VCaP (cell line): ENCODE measurements at regions not wholly inside any gene's neighbourhood (a gene's known extent, or its start where the extent isn't known, plus 50 kb on each side); places are given as distances from the start of the nearest gene placed in this dataset.
"Not testable (repeated sequence)": the region's sequence is repeated elsewhere in the genome, so short reads cannot be mapped to it uniquely, and the experiment has no call there.

Source experiments
- H3K27ac ChIP-seq: fragments of 450-650 bp; 2 replicates; pipeline ENCODE4 v1.5.1; 2017
- TF ChIP-seq, protein P1 (sequence below): fragments of 450-650 bp; conservative IDR thresholded peaks from 2 replicates; pipeline ENCODE4 v1.5.1; 2017; ENCODE audit warnings: mild to moderate bottlenecking, moderate library complexity

DNA sequence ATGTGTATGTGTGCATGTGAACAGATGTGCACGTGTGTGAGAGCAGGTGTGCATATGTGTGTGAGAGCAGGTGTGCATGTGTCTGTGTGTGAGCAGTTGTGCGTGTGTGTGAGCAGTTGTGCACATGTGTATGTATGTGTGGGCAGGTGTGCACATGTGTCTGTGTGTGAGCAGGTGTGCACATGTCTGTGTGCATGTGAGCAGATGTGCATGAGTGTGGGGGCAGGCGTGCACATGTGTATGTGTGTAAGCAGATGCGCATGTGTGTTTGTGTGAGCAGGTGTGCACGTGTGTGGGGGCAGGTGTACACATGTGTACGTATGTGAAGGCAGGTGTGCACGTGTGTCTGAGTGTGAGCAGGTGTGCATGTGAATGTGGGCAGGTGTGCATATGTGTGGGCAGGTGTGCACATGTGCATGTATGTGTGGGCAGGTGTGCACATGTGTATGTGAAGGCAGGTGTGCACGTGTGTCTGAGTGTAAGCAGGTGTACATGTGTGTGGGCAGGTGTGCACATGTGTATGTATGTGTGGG is 66.5 kb upstream of the LRPAP1 start:
- TF ChIP-seq, protein P1, sequence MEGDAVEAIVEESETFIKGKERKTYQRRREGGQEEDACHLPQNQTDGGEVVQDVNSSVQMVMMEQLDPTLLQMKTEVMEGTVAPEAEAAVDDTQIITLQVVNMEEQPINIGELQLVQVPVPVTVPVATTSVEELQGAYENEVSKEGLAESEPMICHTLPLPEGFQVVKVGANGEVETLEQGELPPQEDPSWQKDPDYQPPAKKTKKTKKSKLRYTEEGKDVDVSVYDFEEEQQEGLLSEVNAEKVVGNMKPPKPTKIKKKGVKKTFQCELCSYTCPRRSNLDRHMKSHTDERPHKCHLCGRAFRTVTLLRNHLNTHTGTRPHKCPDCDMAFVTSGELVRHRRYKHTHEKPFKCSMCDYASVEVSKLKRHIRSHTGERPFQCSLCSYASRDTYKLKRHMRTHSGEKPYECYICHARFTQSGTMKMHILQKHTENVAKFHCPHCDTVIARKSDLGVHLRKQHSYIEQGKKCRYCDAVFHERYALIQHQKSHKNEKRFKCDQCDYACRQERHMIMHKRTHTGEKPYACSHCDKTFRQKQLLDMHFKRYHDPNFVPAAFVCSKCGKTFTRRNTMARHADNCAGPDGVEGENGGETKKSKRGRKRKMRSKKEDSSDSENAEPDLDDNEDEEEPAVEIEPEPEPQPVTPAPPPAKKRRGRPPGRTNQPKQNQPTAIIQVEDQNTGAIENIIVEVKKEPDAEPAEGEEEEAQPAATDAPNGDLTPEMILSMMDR = no peak
- H3K27ac ChIP-seq = no peak overlapping the region

DNA sequence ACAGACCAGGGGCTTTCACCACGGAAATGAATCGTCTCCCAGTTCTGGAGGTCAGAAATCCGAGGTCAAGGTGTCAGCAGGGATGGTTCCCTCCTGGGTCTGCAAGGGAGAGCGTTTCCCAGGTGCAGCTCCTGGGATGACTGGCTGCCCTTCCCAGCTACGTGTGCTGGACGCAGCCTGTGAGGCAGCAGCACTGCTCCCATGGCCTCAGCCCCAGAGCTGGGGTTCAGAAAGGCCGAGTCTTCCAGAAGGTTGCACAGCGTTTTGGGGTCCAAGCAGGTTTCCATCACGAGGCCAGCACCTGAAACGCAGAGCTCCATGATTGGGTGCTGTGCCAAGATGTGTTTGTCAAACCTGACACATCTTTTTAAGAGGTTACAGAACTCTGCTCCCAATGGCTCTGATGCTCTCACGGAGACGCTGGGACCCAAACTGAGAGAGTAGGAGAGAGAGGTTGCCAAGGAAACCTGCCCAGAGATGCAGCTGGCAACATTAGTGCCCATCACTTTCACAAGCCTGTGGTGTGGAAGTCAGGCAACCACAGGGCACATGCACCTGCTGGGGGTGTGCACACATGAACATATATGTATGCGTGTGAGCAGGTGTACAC is 65.8 kb upstream of the LRPAP1 start:
- H3K27ac ChIP-seq = not testable (repeated sequence)

DNA sequence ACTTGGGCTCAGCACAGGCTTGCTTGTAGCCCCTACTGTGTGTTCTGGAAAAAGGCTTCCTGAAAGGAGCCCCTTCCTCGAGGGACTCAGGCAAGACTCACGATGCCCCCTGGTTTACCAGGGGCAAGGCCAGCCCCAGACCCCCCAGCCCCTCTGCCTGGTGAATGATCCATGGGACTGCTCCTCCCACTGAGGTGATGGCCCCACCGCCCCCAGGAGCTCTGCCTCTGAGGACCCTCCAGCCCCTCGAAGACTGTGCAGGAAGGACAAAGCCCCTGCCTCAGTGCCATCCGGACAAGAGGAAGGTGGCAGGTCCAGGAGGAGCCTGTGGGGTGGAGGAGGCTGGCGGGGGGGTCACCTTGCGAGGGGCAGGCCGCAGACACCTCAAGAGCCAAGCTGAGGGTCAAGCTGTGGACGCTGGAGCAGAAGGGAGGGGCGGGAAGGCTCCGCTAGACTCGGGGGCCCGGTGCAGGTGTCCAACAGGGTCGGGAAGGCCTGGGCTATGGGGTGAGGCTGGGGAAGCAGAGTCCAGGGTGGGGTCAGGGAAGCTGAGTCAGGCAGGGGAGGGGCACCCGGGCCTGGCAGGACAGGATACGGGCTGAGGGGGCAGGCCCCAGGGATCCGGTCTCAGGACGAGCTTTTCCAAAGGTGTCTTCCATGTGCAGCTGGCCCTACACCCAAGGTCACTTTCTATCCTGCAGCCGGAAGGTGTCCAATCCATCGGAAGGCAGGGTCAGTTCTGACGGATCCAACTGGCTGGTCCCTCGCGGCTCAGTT is 64.9 kb upstream of the LRPAP1 start:
- not testable (repeated sequence) for H3K27ac ChIP-seq

DNA sequence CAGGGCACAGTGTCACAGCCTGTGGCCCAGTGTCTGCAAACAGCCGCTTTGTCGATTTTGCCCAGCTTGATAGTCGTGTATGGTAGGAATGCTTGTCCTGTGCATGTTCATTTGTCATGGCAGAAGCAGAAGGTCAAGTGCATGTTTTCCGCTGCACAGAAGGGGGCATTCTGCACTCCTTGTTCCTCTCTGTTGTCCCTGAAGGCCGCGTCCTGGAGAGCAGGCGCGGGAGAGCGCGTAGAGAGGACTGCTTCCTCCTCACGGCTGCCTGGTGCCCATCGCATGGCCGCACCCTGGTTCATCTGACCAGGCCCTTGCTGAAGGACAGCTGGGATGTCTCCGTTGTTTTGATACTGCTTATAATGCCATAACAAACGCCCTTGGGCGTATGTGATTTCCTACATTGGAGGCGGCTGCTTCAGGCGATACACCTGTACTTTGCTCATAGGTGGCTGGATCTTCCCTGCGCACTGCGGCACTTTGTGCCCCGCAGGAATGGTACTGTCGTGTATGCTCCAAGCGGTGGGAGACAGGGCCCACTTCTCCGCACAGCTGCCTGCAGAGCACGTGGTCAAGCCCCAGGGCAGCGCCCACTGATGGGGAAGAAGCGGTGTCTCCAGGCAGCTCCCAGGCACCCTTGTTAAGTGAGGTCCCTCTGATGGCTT is 63.5 kb upstream of the LRPAP1 start:
- not testable (repeated sequence) for H3K27ac ChIP-seq

GRCh38 chr4:3594751-3595150 is 62.5 kb upstream of the LRPAP1 start:
- not testable (repeated sequence) for H3K27ac ChIP-seq

DNA sequence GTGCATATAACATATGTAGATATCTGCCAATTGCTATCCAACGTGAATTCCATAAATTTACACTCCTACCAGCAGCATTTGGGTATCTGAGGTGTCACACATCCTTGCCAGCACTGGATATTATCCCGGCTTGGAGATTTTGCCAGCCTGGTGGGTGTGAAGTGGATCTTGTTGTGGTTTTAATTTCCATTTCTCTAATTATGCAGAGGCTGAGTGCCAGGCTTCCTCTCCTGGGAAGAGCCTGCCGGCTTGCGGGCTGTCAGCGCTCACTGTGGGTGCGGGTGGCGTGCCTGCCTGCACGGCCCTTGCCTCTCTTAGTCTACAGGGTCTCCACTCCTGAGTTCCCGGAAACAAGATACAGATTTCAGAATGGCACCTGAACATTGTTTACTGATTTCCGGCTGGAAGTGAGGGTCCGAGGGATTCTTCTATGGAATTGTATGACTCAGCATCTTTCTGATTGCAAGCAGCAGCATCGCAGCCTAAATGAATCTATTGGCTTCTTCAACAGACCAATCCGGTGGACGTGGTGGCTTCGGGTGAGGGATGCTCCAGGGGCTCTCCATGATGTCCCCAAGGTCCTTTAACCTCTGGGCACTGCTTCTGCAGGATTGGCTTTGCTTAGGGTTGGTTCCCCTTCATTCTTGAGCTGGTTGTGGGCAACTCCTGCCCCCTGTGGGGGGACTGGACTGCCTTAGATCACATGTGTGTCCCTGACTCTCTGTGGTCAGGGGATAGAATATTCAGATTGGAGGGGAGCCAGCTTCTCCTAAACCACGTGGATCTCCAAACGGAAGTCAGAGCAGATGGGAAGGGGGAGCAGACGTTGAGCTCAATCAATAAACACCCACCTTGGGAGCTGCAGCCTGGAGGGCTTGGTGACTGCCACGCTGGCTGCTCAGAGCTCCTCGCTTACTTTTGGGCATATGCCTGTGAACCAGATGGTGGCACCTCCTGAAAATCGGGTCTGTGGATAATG is 58.0 kb upstream of the LRPAP1 start:
- not testable (repeated sequence) for H3K27ac ChIP-seq

GRCh38 chr4:3589379-3589778 is 57.2 kb upstream of the LRPAP1 start:
- not testable (repeated sequence) for H3K27ac ChIP-seq

- H3K27ac ChIP-seq = not testable (repeated sequence)
Observed at GRCh38 chr4:3588517-3589194, 56.4 kb upstream of the LRPAP1 start.

DNA sequence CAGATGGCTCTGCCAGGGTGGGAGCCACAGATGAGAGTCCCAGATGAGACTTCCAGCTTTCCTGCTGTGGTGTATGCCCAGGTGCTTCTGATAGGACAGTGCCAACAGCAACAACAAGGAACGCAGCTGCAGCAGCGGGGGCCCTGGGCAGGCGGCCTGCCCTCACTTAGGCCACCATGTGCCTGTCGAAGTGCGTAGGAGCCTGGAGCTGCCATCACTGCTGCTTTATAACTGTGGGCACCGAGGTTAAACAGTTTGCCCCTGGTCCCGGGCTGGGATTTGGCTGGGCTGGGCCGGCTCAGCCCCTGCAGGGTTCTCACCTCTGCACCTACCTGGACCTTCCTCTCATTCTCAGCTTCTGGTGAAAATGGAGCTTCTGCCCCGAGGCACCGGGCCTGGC is 54.4 kb upstream of the LRPAP1 start:
- H3K27ac ChIP-seq = not testable (repeated sequence)

DNA sequence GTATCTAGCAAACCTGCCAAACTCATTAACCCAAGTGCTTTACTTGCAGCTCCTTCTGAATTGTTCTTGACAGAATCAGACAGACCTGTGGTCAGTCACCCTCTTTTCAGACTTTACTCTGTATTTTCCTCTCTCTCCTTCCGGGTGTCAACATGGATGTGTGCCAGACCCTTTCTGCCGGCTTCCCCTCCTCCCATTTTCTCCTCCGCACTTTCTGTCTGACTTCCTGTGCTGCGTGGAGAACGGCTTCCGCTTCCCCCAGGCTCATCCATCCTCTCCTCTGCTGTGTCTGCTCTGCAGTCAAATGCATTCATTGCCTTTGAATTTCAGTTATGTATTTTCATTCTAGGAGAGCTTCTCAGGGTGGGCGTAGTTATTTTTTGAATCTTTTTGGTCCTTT is 53.3 kb upstream of the LRPAP1 start:
- H3K27ac ChIP-seq = not testable (repeated sequence)

- TF ChIP-seq, protein P1 = no peak
- H3K27ac ChIP-seq = no peak overlapping the region
Observed at GRCh38 chr4:3582091-3582475, 49.9 kb upstream of the LRPAP1 start.
